Neural cell (in vitro differentiated cells): ENCODE measurements at regions not wholly inside any gene's neighbourhood (a gene's known extent, or its start where the extent isn't known, plus 50 kb on each side); places are given as distances from the start of the nearest gene placed in this dataset.

Source experiments
- H2AFZ ChIP-seq: fragments of 200-600, 300-800 bp; sonication (generic), shearing (Covaris generic); 2 replicates; pipeline ENCODE4 v1.6.0; 2014; ENCODE audit warnings: low read depth, mild to moderate bottlenecking, antibody characterized with exemption, low read length, moderate library complexity
- H3F3A ChIP-seq: fragments of 200-600 bp; shearing (Covaris generic); 2 replicates; pipeline ENCODE4 v1.6.1; 2016; ENCODE audit warnings: mild to moderate bottlenecking, moderate library complexity, mixed read lengths, antibody characterized with exemption, low read length; ENCODE audit not compliant: insufficient read depth, poor library complexity, severe bottlenecking
- H3K27ac ChIP-seq: fragments of 200-600, 300-800 bp; sonication (generic), shearing (Covaris generic); 2 replicates; pipeline ENCODE4 v1.5.1; 2014; ENCODE audit warnings: mild to moderate bottlenecking, low read length, moderate library complexity
- H3K27me3 ChIP-seq: fragments of 300-800, 200-600 bp; sonication (generic), shearing (Covaris generic); 2 replicates; pipeline ENCODE4 v1.6.0; 2014; ENCODE audit warnings: mild to moderate bottlenecking, low read depth, low read length, moderate library complexity; ENCODE audit not compliant: insufficient read depth
- H3K36me3 ChIP-seq: fragments of 300-800, 200-600 bp; sonication (generic), shearing (Covaris generic); 2 replicates; pipeline ENCODE4 v1.5.1; 2014; ENCODE audit warnings: mild to moderate bottlenecking, antibody characterized with exemption, low read length, moderate library complexity; ENCODE audit not compliant: insufficient read depth
- H3K4me2 ChIP-seq: fragments of 300-800, 200-600 bp; sonication (generic), shearing (Covaris generic); 2 replicates; pipeline ENCODE4 v1.6.0; 2014; ENCODE audit warnings: mild to moderate bottlenecking, low read length
- H3K4me3 ChIP-seq: fragments of 300-800, 200-600 bp; sonication (generic), shearing (Covaris generic); 2 replicates; pipeline ENCODE4 v1.5.1; 2014; ENCODE audit warnings: mild to moderate bottlenecking, low read length, moderate library complexity
- H3K79me2 ChIP-seq: fragments of 200-600 bp; shearing (Covaris generic); replicated peaks from 2 replicates; pipeline ENCODE4 v1.6.0; 2014; ENCODE audit warnings: mild to moderate bottlenecking, low read length, moderate library complexity; ENCODE audit not compliant: insufficient read depth
- H3K9ac ChIP-seq: fragments of 300-800, 200-600 bp; sonication (generic), shearing (Covaris generic); 2 replicates; pipeline ENCODE4 v1.6.1; 2016; ENCODE audit warnings: mild to moderate bottlenecking, low read length, mixed read lengths
- H3K9me2 ChIP-seq: fragments of 200-600 bp; shearing (Covaris generic); 2 replicates; pipeline ENCODE4 v1.6.1; 2016; ENCODE audit warnings: mild to moderate bottlenecking, low read length, mixed read lengths; ENCODE audit not compliant: insufficient read depth
- H3K9me3 ChIP-seq: fragments of 200-600, 300-800 bp; sonication (generic), shearing (Covaris generic); 2 replicates; pipeline ENCODE4 v1.6.1; 2016; ENCODE audit warnings: mild to moderate bottlenecking, mixed run types, low read length, moderate library complexity, mixed read lengths
- H4K20me1 ChIP-seq: fragments of 200-600 bp; shearing (Covaris generic); 2 replicates; pipeline ENCODE4 v1.6.1; 2016; ENCODE audit warnings: mild to moderate bottlenecking, mixed run types; ENCODE audit not compliant: insufficient read depth
- CTCF ChIP-seq: fragments of 450-650 bp; IDR thresholded peaks from 2 replicates; pipeline ENCODE4 v1.5.1; 2014; ENCODE audit warnings: antibody characterized with exemption, mild to moderate bottlenecking, moderate library complexity; ENCODE audit not compliant: poor library complexity, severe bottlenecking
- EP300 ChIP-seq: fragments of 450-650 bp; conservative IDR thresholded peaks from 2 replicates; pipeline ENCODE4 v1.6.1; 2014; ENCODE audit warnings: antibody characterized with exemption, mild to moderate bottlenecking, moderate library complexity; ENCODE audit not compliant: poor library complexity, severe bottlenecking
- EZH2 ChIP-seq: fragments of 200-600, 300-800 bp; shearing (Covaris generic), sonication (generic); IDR thresholded peaks from 2 replicates; pipeline ENCODE4 v1.6.1; 2014; ENCODE audit warnings: antibody characterized with exemption, low read length, borderline replicate concordance, mild to moderate bottlenecking; ENCODE audit not compliant: insufficient read depth, poor library complexity, severe bottlenecking
- MXI1 ChIP-seq: fragments of 450-650 bp; conservative IDR thresholded peaks from 2 replicates; pipeline ENCODE4 v1.6.1; 2014; ENCODE audit warnings: antibody characterized with exemption, mild to moderate bottlenecking; ENCODE audit not compliant: poor library complexity, severe bottlenecking
- POLR2AphosphoS5 ChIP-seq: IDR thresholded peaks from 2 replicates; pipeline ENCODE4 v1.6.1; 2012
- RAD21 ChIP-seq: fragments of 450-650 bp; conservative IDR thresholded peaks from 2 replicates; pipeline ENCODE4 v1.6.1; 2014; ENCODE audit warnings: antibody characterized with exemption, mild to moderate bottlenecking, moderate library complexity
- REST ChIP-seq: IDR thresholded peaks from 2 replicates; pipeline ENCODE4 v1.6.1; 2012; ENCODE audit warnings: borderline replicate concordance
- SMC3 ChIP-seq: fragments of 450-650 bp; conservative IDR thresholded peaks from 2 replicates; pipeline ENCODE4 v1.6.1; 2014; ENCODE audit warnings: antibody characterized with exemption, mild to moderate bottlenecking, moderate library complexity; ENCODE audit not compliant: poor library complexity
- TAF1 ChIP-seq: IDR thresholded peaks from 2 replicates; pipeline ENCODE4 v1.6.1; 2012; ENCODE audit warnings: low read depth

- H3K4me2 ChIP-seq = no peak overlapping the region
Observed at GRCh38 chr2:100726866-100727265, 93.1 kb upstream of the NPAS2 start.

GRCh38 chr2:100730290-100730868 lies 89.6 kb upstream of the NPAS2 start:
- Histone ChIP-seq H3F3A (no peaks in the 10 kb centered on the region), H4K20me1 (no peaks in the 10 kb centered on the region), H3K79me2 (no peaks in the 10 kb centered on the region), H3K27me3 (no peaks in the 10 kb centered on the region), H3K9me3 (no peaks in the 10 kb centered on the region), H3K4me2 (no peak overlapping the region), H2AFZ (no peak overlapping the region), H3K4me3 (no peak overlapping the region), H3K36me3 (no peaks in the 10 kb centered on the region), H3K9ac (no peak overlapping the region), H3K27ac (no peak overlapping the region), H3K9me2 (no peaks in the 10 kb centered on the region)
- TF ChIP-seq REST (no peak), MXI1 (no peak), EP300 (no peak), CTCF (peak; percentile 39), SMC3 (peak; percentile 42), TAF1 (no peak)

More at GRCh38 chr2:100726866-100727265, 93.1 kb upstream of the NPAS2 start:
- H2AFZ ChIP-seq = no peak overlapping the region
- H3K9me3 ChIP-seq = no peaks in the 10 kb centered on the region
- no peaks in the 10 kb centered on the region for H4K20me1 ChIP-seq
- TF ChIP-seq EP300 (no peak), TAF1 (no peak), SMC3 (no peak), POLR2AphosphoS5 (no peak), CTCF (no peak), EZH2 (no peak), RAD21 (no peak), MXI1 (no peak), REST (no peak)
- H3K36me3 ChIP-seq = no peaks in the 10 kb centered on the region
- H3F3A ChIP-seq = no peaks in the 10 kb centered on the region
- H3K9me2 ChIP-seq = no peaks in the 10 kb centered on the region
- H3K9ac ChIP-seq = no peak overlapping the region
- no peak overlapping the region for H3K27ac ChIP-seq
- H3K27me3 ChIP-seq = no peaks in the 10 kb centered on the region
- no peaks in the 10 kb centered on the region for H3K79me2 ChIP-seq
- no peak overlapping the region for H3K4me3 ChIP-seq
